LNCAP (cell line): ENCODE measurements at regions not wholly inside any gene's neighbourhood (a gene's known extent, or its start where the extent isn't known, plus 50 kb on each side); places are given as distances from the start of the nearest gene placed in this dataset.

Source experiments
- CTCF ChIP-seq: fragments of 450-650 bp; IDR thresholded peaks from 2 replicates; pipeline ENCODE4 v1.5.1; 2017; ENCODE audit warnings: mild to moderate bottlenecking

GRCh38 chr14:49221316-49221715 lies 364.9 kb downstream of the RPS29 start:
- no peak for TF ChIP-seq CTCF

- no peak for TF ChIP-seq CTCF
Observed at GRCh38 chr14:49220492-49220891, 365.7 kb downstream of the RPS29 start.

- TF ChIP-seq CTCF, result no peak
Observed at GRCh38 chr14:49218436-49219092, 367.6 kb downstream of the RPS29 start.

- TF ChIP-seq CTCF, result no peak
Observed at GRCh38 chr14:49212721-49213120, 373.5 kb downstream of the RPS29 start.

- no peak for TF ChIP-seq CTCF
Observed at GRCh38 chr14:49209416-49209815, 376.8 kb downstream of the RPS29 start.

- TF ChIP-seq CTCF, result no peak
Observed at GRCh38 chr14:49206828-49207227, 379.4 kb downstream of the RPS29 start.

GRCh38 chr14:49203676-49204075 lies 382.5 kb downstream of the RPS29 start:
- no peak for TF ChIP-seq CTCF

- TF ChIP-seq CTCF, result no peak
Observed at GRCh38 chr14:49199159-49199558, 387.0 kb downstream of the RPS29 start.
